K562 (cell line): ENCODE measurements at regions not wholly inside any gene's neighbourhood (a gene's known extent, or its start where the extent isn't known, plus 50 kb on each side); places are given as distances from the start of the nearest gene placed in this dataset.

Experiments
- FOXP1 ChIP-seq: sonication (generic); formaldehyde crosslinking; IDR thresholded peaks from 2 replicates; pipeline ENCODE4 v1.8.0; 2022; ENCODE audit warnings: mild to moderate bottlenecking, missing genetic modification reagents
- JUNB ChIP-seq: fragments of 450-650 bp; formaldehyde crosslinking; conservative IDR thresholded peaks from 2 replicates; pipeline ENCODE4 v1.4.0; 2020; ENCODE audit warnings: mild to moderate bottlenecking
- MTA2 ChIP-seq: fragments of 450-650 bp; IDR thresholded peaks from 2 replicates; pipeline ENCODE4 v1.6.1; 2016; ENCODE audit warnings: low read depth
- RCOR1 ChIP-seq, 2 experiments: IDR thresholded peaks; 2 replicates each; pipeline ENCODE4 v1.6.1; 2012; ENCODE audit warnings: low read depth in 2 of 2, low read length in 2 of 2, borderline replicate concordance in 1 of 2, improper control_type of control experiment in 1 of 2
- SIN3A ChIP-seq, 2 experiments: fragments of 150-350 bp in 1 of 2; IDR thresholded peaks; 2 replicates each; pipeline ENCODE4 v1.6.1; 2011 to 2016; ENCODE audit warnings: borderline replicate concordance in 2 of 2, low read depth in 2 of 2, low read length in 2 of 2, mild to moderate bottlenecking in 2 of 2, moderate library complexity in 2 of 2; ENCODE audit not compliant: control insufficient read depth in 1 of 2
- SRF ChIP-seq, 2 experiments: fragments of 250-450, 450-650 bp in 1 of 2; sonication (Bioruptor Pico) in 1 of 2; sonication (generic) in 1 of 2; formaldehyde crosslinking; IDR thresholded peaks; 2 replicates each; pipeline versions ENCODE4 v1.5.0 to v1.5.1; 2020 to 2022; ENCODE audit warnings: mild to moderate bottlenecking in 1 of 2, missing genetic modification reagents in 1 of 2
- YBX1 ChIP-seq: fragments of 450-650 bp; IDR thresholded peaks from 2 replicates; pipeline ENCODE4 v1.7.1; 2016; ENCODE audit warnings: mild to moderate bottlenecking
- ZNF232 ChIP-seq: sonication (generic); formaldehyde crosslinking; IDR thresholded peaks from 2 replicates; pipeline ENCODE4 v1.8.0; 2022; ENCODE audit warnings: mild to moderate bottlenecking, missing genetic modification reagents
- ZNF239 ChIP-seq: fragments of 250-450 bp; sonication (Bioruptor Pico); IDR thresholded peaks from 2 replicates; pipeline ENCODE4 v1.4.0; 2020; ENCODE audit warnings: mild to moderate bottlenecking
- TF ChIP-seq, protein P1 (sequence below), 3 experiments: IDR thresholded peaks in 2 of 3; conservative IDR thresholded peaks in 1 of 3; 2 replicates each; pipeline ENCODE4 v1.5.1; 2011 to 2012; ENCODE audit warnings: low read length in 3 of 3, mild to moderate bottlenecking in 3 of 3, control low read depth in 2 of 3, improper control_type of control experiment in 1 of 3, inconsistent platforms in 1 of 3, low read depth in 1 of 3, mixed read lengths in 1 of 3, moderate library complexity in 1 of 3; ENCODE audit not compliant: insufficient read depth in 2 of 3
- TF ChIP-seq, protein P2 (sequence below): fragments of 200-800 bp; sonication (Bioruptor generic); IDR thresholded peaks from 2 replicates; pipeline ENCODE4 v1.6.1; 2017; ENCODE audit warnings: missing genetic modification characterization, missing compliant biosample characterization

DNA sequence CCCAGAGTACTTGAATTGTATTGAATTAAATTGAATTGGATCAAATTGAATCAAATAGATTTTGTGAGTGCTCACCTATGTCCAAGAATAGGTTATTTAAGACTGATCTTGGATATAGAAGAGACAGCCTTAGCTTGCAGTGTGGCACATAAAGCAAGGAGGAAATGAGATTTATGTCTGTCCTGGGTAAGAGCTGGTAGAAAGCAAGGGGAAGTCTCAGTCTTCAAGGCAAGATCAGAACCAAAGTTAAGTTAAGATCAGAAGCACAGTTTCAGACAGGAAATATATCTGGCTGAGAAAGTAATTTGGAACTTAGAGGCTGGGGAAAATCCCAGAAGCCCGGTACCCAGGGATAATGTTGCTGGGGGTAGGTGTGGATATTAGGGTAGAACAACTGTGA is 244.4 kb upstream of the ARPP21 start:
- TF ChIP-seq, protein P1, sequence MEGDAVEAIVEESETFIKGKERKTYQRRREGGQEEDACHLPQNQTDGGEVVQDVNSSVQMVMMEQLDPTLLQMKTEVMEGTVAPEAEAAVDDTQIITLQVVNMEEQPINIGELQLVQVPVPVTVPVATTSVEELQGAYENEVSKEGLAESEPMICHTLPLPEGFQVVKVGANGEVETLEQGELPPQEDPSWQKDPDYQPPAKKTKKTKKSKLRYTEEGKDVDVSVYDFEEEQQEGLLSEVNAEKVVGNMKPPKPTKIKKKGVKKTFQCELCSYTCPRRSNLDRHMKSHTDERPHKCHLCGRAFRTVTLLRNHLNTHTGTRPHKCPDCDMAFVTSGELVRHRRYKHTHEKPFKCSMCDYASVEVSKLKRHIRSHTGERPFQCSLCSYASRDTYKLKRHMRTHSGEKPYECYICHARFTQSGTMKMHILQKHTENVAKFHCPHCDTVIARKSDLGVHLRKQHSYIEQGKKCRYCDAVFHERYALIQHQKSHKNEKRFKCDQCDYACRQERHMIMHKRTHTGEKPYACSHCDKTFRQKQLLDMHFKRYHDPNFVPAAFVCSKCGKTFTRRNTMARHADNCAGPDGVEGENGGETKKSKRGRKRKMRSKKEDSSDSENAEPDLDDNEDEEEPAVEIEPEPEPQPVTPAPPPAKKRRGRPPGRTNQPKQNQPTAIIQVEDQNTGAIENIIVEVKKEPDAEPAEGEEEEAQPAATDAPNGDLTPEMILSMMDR (IDR thresholded peaks at IDR 0.05 in 2 of 3, conservative IDR thresholded peaks at IDR 0.05 in 1 of 3; ENCODE audit: insufficient read depth in 2 of 3, low read depth in 1 of 3, low read length in 3 of 3): no peak
- TF ChIP-seq FOXP1 (CRISPR knock-in tag) (no peak), ZNF239 (no peak), ZNF232 (CRISPR knock-in tag) (no peak), MTA2 (no peak), JUNB (CRISPR knock-in tag) (no peak), RCOR1 (IDR thresholded peaks at IDR 0.05; ENCODE audit: borderline replicate concordance in 1 of 2, low read depth in 2 of 2, low read length in 2 of 2) (no peak), SRF (CRISPR knock-in tag; IDR thresholded peaks at IDR 0.05) (no peak), SIN3A (IDR thresholded peaks at IDR 0.05; ENCODE audit: borderline replicate concordance in 2 of 2, control insufficient read depth in 1 of 2, low read depth in 2 of 2, low read length in 2 of 2) (no peak), YBX1 (no peak)
- TF ChIP-seq, protein P2, sequence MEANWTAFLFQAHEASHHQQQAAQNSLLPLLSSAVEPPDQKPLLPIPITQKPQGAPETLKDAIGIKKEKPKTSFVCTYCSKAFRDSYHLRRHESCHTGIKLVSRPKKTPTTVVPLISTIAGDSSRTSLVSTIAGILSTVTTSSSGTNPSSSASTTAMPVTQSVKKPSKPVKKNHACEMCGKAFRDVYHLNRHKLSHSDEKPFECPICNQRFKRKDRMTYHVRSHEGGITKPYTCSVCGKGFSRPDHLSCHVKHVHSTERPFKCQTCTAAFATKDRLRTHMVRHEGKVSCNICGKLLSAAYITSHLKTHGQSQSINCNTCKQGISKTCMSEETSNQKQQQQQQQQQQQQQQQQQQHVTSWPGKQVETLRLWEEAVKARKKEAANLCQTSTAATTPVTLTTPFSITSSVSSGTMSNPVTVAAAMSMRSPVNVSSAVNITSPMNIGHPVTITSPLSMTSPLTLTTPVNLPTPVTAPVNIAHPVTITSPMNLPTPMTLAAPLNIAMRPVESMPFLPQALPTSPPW: no peak
